Inflammatory macrophage treated with lipopolysaccharide for 1 hour (primary cell): ENCODE measurements at regions not wholly inside any gene's neighbourhood (a gene's known extent, or its start where the extent isn't known, plus 50 kb on each side); places are given as distances from the start of the nearest gene placed in this dataset.
A peak's percentile ranks its signal among the peaks of the same experiment; 100 is the strongest.
"Not testable (repeated sequence)": the region's sequence is repeated elsewhere in the genome, so short reads cannot be mapped to it uniquely, and the experiment has no call there.

Experiments used
- DNase-seq, 2 donors: peaks; one replicate each; pipeline ENCODE4 v3.0.0-alpha.2; 2020 to 2022

DNA sequence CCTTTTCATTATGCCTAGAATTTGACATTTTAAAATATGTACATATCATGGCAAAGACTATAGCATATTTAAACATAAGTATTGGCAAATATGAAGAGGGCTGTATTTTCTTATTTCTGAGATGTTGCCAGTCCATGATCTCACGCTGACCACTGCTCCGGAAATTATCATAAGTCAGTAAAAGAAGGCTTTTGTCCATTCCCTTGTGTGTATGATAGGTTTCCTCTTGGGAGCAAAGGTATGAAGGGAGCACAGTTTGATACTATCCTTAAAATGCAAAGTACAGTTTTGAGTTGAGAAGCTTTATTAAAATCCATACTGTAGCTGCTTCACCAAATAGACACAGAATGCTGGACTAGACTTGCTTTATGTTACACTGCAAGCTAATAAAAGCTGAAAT lies 52.6 kb upstream of the AGA start:
- DNase-seq = no peak

DNA sequence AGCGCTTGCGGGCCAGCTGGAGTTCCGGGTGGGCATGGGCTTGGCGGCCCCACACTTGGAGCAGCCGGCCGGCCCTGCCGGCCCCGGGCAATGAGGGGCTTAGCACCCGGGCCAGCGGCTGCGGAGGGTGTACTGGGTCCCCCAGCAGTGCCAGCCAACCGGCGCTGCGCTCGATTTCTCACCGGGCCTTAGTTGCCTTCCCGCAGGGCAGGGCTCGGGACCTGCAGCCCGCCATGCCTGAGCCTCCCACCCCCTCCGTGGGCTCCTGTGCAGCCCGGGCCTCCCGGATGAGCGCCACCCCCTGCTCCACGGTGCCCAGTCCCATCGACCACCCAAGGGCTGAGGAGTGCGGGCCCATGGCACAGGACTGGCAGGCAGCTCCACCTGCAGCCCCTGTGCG lies 53.4 kb upstream of the AGA start:
- not testable (repeated sequence) for DNase-seq

GRCh38 chr4:177499537-177499936 lies 57.3 kb upstream of the AGA start:
- DNase-seq = no peak

- DNase-seq = no peak
Measured at GRCh38 chr4:177505171-177505615, 63.0 kb upstream of the AGA start.

DNA sequence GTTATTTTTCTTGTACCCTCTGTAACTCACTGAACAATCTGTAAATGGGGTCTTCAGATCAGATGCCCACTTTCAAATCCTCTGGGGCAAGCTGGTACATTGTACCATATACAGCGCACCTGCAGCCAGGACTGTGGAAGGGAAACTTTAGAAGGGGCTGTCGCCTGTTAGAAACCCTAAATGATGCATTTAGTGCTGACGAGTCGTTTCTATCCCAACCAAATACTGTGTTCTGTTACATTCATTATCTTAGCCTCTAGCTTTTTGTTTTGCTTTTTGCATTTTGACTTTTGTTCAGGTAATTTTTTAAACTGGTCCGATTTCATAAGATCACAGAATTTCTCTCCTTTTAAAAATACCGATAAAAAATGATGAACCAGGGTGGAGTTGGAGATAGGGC lies 66.4 kb upstream of the AGA start:
- DNase-seq = no peak

DNA sequence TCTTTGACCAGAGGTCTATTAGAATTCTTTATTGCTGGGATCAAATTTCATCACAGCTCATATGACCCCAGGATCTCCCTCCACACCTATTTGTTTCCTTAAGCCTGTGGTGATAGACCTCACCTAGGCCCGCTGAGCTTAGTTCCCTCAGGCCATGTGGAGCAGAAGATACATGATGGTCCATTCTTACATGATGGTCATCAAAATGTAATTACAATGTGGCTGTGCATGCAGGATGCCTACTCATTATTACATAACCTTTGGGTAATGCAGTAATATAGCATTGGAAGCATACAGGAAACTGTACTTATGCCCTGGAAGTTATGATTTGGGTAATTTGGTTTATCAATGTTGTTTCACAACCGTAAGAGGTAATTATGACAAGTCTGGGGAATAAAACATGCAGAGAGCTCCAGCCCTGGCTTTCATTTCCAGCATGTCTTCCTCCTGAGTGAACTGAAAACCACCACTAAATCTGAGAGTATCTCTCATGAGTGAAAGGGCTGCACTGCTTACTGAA lies 67.0 kb upstream of the AGA start:
- no peak for DNase-seq

GRCh38 chr4:177511611-177512010 lies 69.4 kb upstream of the AGA start:
- DNase-seq = no peak

DNA sequence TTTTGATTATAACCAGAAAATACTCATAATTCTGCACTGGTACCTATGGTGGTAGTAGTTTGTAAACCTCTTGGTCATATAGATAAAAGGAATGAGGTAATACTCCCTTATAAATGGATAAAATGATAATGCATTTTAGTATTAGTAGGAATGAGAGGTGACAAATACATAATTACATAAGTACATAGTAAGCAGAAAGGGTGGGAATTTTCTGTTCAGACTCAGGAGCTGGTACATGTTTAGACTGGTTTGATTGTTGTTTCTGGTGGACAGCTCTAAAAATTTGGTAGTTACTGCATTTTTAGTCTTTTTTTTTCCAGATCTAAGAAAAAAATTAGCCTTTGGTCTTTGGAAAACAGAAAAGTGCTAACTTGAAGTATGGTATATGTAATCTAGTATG lies 70.4 kb upstream of the AGA start:
- no peak for DNase-seq

DNA sequence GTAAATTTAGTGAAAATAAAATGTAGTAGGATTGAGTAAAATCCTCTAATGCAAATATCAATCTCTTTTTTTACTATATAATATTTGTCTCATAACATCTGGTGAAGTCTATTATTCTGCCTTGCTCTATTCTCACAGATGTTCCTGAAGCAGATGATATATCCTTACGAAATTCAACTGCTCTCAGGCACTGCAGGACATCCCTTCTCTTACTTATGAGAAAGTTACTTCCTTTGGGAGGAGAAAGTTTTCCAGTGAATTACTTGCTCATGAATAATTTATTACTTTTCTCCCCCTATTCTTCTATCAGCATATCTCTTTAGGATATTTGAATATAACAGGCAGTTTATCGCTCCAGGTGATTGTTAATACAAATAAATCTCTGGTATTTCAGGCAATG lies 75.6 kb upstream of the AGA start:
- DNase-seq = no peak

GRCh38 chr4:177519481-177520260 lies 77.4 kb upstream of the AGA start:
- no peak for DNase-seq

GRCh38 chr4:177528620-177529019 lies 86.4 kb upstream of the AGA start:
- DNase-seq = no peak

- no peak for DNase-seq
Measured at GRCh38 chr4:177530561-177530960, 88.3 kb upstream of the AGA start.

DNA sequence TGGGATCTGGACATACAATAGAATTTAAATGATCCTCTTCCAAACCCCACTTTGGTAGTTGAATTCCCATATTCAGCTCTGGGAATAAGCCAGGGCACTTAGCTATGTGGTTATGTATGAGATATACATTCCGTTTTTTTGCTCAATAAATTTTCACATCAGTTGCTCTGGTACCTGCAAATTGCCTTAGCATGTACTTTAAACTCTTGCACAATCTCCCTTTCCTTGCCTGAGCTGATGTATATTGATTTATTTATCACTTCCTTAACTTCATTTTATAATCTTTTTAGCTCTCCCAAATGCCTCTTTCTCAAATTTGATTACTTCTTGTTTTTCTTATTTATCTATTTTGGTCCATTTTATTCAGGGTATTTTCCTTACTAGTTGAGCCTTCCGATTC lies 90.1 kb upstream of the AGA start:
- no peak for DNase-seq

DNA sequence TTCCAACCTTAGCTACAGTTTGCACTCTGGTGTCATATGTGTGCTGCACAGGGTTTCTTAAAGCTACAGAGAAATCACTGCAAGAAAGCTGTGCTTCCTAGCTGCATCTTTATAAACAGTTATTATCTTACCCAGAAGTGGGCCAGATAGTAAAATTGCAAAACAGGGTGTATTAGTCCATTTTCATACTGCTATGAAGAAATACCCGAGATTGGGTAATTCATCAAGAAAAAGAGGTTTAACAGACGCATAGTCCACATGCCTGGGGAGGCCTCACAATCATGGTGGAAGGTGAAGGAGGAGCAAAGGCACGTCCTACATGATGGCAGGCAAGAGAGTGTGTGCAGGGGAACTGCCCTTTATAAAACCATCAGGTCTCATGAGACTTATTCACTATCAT lies 92.6 kb upstream of the AGA start:
- DNase-seq = not testable (repeated sequence)

GRCh38 chr4:177546745-177547144 lies 104.5 kb upstream of the AGA start:
- DNase-seq = no peak

DNA sequence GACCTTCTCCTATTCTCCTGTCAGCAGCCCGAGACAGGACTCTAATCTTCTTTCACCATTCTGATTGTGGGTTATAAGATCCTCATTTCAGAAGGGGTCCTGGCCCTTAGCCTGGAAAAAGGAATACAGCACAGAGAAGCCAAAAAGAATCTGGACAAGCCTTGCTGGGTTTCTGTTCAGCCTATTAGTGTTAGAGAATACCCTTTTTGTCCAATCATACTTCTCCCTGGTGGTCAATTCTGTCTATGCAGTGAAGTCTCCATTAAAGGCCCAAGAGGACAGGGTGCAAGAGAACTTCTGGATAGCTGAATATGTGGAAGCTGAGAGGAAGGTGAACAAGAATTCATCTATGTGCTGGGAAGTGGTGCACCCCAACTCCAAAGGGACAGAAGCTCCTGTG lies 105.7 kb upstream of the AGA start:
- DNase-seq = no peak

- DNase-seq = peak in 1 of 2 donors; percentile 26
Measured at GRCh38 chr4:177555007-177555574, 112.9 kb upstream of the AGA start.

DNA sequence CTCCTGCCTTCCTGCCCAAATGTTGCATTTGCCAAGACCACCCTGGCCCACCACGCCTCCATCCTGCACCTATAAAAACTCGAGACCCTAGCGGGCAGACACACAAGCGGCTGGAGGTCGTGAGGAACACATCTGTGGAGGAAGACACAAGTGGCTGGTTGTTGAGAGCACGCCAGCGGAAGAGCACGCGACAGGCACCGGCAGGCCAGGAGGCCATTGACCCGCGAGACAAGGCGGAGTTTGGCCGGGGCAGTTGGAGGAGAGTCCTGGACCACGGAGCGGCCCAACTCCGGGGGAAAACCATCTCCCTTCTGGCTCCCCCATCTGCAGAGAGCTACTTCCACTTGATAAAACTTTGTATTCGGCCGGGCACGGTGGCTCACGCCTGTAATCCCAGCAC lies 115.2 kb upstream of the AGA start:
- DNase-seq = no peak

DNA sequence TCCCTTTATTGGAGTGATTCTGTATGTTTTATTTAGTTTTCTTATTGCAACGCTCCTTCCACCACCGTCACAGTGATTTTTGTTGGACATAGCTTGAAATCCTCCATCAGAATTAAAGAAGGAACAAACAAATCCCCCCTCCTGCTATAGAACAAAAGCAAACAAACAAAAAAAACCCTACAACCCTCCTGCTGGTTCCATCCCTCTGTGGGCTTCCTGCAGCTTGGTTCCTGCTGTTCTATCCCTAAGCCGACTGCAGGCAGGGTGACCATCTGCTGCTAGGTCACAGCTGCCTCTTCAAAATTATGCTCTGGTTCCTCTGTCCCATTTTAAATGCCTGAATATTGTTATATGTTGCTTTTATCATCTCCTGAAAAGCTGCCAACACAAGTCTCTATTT lies 116.8 kb upstream of the AGA start:
- DNase-seq = no peak

DNA sequence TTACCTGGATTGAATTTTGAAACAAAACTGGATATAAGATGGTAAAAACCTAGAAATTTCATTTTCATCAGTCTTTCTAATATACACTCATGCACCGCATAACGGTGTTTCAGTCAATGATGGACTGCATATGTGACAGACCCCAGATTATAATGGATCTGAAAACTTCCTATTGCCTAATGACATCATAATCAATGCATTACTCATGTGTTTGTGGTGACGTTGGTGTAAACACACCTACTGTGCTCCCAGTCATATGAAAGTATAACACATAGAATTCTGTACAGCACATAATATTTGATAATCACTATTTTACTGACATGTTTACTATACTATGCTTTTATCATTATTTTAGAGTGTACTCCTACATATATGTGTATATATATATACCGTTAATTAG lies 119.9 kb upstream of the AGA start:
- DNase-seq = no peak

DNA sequence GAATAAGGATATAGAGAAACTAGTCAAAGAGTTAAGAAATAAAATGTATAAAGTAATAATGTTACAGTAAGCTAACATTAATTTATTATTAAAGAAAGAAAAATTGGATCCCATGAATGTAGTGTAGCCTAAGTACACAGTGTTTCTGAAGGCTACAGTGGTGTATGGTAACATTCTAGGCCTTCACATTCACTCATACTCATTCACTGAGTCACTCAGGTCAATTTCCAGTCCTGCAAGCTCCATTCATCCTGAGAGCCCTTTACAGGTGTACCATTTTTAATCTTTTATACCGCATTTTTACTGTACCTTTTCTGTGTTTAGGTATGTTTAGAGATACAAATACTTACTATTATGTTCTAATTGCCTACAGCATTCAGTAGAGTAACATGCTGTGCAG lies 120.6 kb upstream of the AGA start:
- DNase-seq = no peak

- no peak for DNase-seq
Measured at GRCh38 chr4:177566691-177567090, 124.5 kb upstream of the AGA start.

DNA sequence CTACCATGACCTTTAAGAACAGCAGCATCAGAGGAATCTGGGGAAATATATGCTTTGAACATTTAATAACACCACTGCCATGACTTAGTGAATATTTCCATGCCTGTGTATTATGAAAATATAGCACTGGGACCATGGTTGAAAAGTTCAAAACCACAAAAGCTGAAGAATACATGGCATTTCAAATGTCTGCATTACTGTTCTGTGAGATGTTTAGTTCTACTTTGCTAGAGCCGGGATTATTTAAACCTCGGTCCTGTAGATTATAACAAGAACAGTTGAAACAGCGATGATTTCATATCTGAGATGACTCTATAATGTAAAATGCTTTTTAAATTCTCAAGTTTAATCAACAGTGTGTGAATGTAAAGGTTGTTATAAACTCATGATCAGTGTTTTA lies 126.7 kb upstream of the AGA start:
- DNase-seq = no peak

- no peak for DNase-seq
Measured at GRCh38 chr4:177569434-177569833, 127.2 kb upstream of the AGA start.

GRCh38 chr4:177573507-177573906 lies 131.3 kb upstream of the AGA start:
- peak in 1 of 2 donors; percentile 2 for DNase-seq
